PC-9 (cell line): ENCODE measurements at regions not wholly inside any gene's neighbourhood (a gene's known extent, or its start where the extent isn't known, plus 50 kb on each side); places are given as distances from the start of the nearest gene placed in this dataset.

Source experiments
- BruUV-seq: library from RNA; stranded (reverse); fragments of 400-500 nt; replicated peaks from 2 replicates; lab custom pipeline; 2021; lab: Mats Ljungman, UMichigan
- CTCF ChIA-PET: fragments of 300-600 bp; sonication (Branson Sonifier 250); formaldehyde crosslinking; loops from one replicate; lab custom pipeline; 2022; ENCODE audit warnings: antibody characterized with exemption; lab: Charles Lee
- POLR2A ChIA-PET: fragments of 300-600 bp; sonication (Branson Sonifier 250); formaldehyde crosslinking; loops from one replicate; lab custom pipeline; 2022; ENCODE audit warnings: antibody characterized with exemption; ENCODE audit not compliant: unreplicated experiment; lab: Charles Lee
- DNase-seq, 2 experiments: peaks; one replicate each; pipeline versions ENCODE4 v3.0.0 to v3.0.0-alpha.2; 2015 to 2022; ENCODE audit warnings: mixed read lengths in 1 of 2
- H2AFZ ChIP-seq: fragments of 200-600 bp; sonication (generic); 2 replicates; pipeline ENCODE4 v1.8.1; 2017; ENCODE audit warnings: antibody characterized with exemption
- H3F3A ChIP-seq: fragments of 200-600 bp; sonication (generic); 2 replicates; pipeline ENCODE4 v1.8.1; 2017; ENCODE audit warnings: antibody characterized with exemption, mild to moderate bottlenecking, low read depth; ENCODE audit not compliant: insufficient read depth
- H3K27ac ChIP-seq: fragments of 200-600 bp; sonication (generic); 2 replicates; pipeline ENCODE4 v1.6.1; 2016; ENCODE audit warnings: mixed run types
- H3K27me3 ChIP-seq: fragments of 200-600 bp; sonication (generic); 2 replicates; pipeline ENCODE4 v1.6.1; 2016; ENCODE audit warnings: low read depth, mixed run types; ENCODE audit not compliant: insufficient read depth
- H3K36me3 ChIP-seq: fragments of 200-600 bp; sonication (generic); 2 replicates; pipeline ENCODE4 v1.6.1; 2016; ENCODE audit warnings: low read depth, mixed run types
- H3K4me1 ChIP-seq: fragments of 200-600 bp; sonication (generic); replicated peaks from 2 replicates; pipeline ENCODE4 v1.6.1; 2016; ENCODE audit warnings: mixed run types; ENCODE audit not compliant: insufficient read depth
- H3K4me2 ChIP-seq: fragments of 200-600 bp; sonication (generic); 2 replicates; pipeline ENCODE4 v1.6.1; 2017; ENCODE audit warnings: mixed run types
- H3K4me3 ChIP-seq: fragments of 200-600 bp; sonication (generic); 2 replicates; pipeline ENCODE4 v1.6.1; 2016; ENCODE audit warnings: mixed run types
- H3K79me2 ChIP-seq: fragments of 200-600 bp; sonication (generic); 2 replicates; pipeline ENCODE4 v1.6.1; 2017; ENCODE audit warnings: low read depth, mixed run types
- H3K9me2 ChIP-seq: fragments of 200-600 bp; sonication (generic); 2 replicates; pipeline ENCODE4 v1.8.1; 2017; ENCODE audit warnings: mild to moderate bottlenecking; ENCODE audit not compliant: insufficient read depth
- H3K9me3 ChIP-seq: fragments of 200-600 bp; sonication (generic); 2 replicates; pipeline ENCODE4 v1.8.1; 2016; ENCODE audit warnings: low read depth; ENCODE audit not compliant: insufficient read depth
- H4K20me1 ChIP-seq: fragments of 200-600 bp; sonication (generic); 2 replicates; pipeline ENCODE4 v1.8.1; 2017; ENCODE audit not compliant: insufficient read depth
- CTCF ChIP-seq: fragments of 200-600 bp; sonication (generic); conservative IDR thresholded peaks from 2 replicates; pipeline ENCODE4 v1.6.1; 2017; ENCODE audit warnings: mixed run types, antibody characterized with exemption, mild to moderate bottlenecking, moderate library complexity
- EZH2 ChIP-seq: fragments of 200-600 bp; sonication (generic); IDR thresholded peaks from 2 replicates; pipeline ENCODE4 v1.8.0; 2017; ENCODE audit warnings: antibody characterized with exemption, low read depth
- intact Hi-C: fragments of 100-400 bp; cut with micrococcal nuclease; formaldehyde crosslinking; loops from one replicate; pipeline ENCODE4 v1.10.0; 2022; ENCODE audit not compliant: unreplicated experiment

DNA sequence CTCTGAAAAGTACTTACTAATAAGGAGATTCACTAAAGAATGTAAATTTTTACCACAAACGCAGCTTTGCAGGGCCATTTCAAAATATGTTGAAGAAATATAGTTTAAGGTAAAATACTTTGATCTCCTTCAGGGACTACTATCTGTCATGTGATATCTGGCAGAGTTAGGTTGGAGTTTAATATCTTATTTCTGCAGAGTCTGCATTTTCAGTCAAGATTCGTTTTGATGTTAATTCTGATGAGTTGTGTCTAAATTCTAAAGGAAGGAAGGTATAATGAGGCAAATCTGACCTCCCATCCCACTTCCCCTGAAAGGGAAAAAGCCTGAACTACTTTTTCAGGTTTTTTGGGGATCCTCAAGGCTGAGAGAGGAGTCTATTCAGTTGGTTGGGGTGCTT, 123.9 kb upstream of the TECRL start:
- no peak overlapping the region for H3K4me2 ChIP-seq
- H3K4me1 ChIP-seq = no peaks in the 10 kb centered on the region
- H3K79me2 ChIP-seq = no peaks in the 10 kb centered on the region
- no peak overlapping the region for H3K27ac ChIP-seq
- no peaks in the 10 kb centered on the region for H3K9me3 ChIP-seq
- no peaks in the 10 kb centered on the region for H3K9me2 ChIP-seq
- ChIA-PET CTCF (no interaction called here), POLR2A (no interaction called here)
- intact Hi-C loops = no loop called here
- TF ChIP-seq EZH2 (no peak), CTCF (no peak)
- H4K20me1 ChIP-seq = no peaks in the 10 kb centered on the region
- no peak for DNase-seq
- no peak overlapping the region for H2AFZ ChIP-seq
- no peak overlapping the region for H3K4me3 ChIP-seq
- H3K36me3 ChIP-seq = no peaks in the 10 kb centered on the region
- no peaks in the 10 kb centered on the region for H3K27me3 ChIP-seq
- no peaks in the 10 kb centered on the region for H3F3A ChIP-seq
- BruUV-seq = no TSS peak

GRCh38 chr4:64520421-64520820, 111.2 kb upstream of the TECRL start:
- Histone ChIP-seq H3K9me2 (no peaks in the 10 kb centered on the region), H2AFZ (no peak overlapping the region), H4K20me1 (no peaks in the 10 kb centered on the region), H3K4me2 (no peak overlapping the region), H3K9me3 (no peaks in the 10 kb centered on the region), H3F3A (no peaks in the 10 kb centered on the region), H3K4me3 (no peak overlapping the region), H3K27ac (no peak overlapping the region), H3K4me1 (no peaks in the 10 kb centered on the region), H3K79me2 (no peaks in the 10 kb centered on the region), H3K36me3 (no peaks in the 10 kb centered on the region), H3K27me3 (no peaks in the 10 kb centered on the region)
- CTCF ChIA-PET = no interaction called here
- TF ChIP-seq EZH2 = no peak
- TF ChIP-seq CTCF = no peak
- no TSS peak for BruUV-seq
- DNase-seq = no peak
- intact Hi-C loops = no loop called here
- POLR2A ChIA-PET = no interaction called here

- no TSS peak for BruUV-seq
Measured at GRCh38 chr4:64518600-64518999, 109.3 kb upstream of the TECRL start.

More at GRCh38 chr4:64518600-64518999, 109.3 kb upstream of the TECRL start:
- Histone ChIP-seq H3K9me3 (no peaks in the 10 kb centered on the region), H3K36me3 (no peaks in the 10 kb centered on the region), H3K27ac (no peak overlapping the region), H3K4me1 (no peaks in the 10 kb centered on the region), H3F3A (no peaks in the 10 kb centered on the region), H3K9me2 (no peaks in the 10 kb centered on the region), H3K4me3 (no peak overlapping the region), H3K79me2 (no peaks in the 10 kb centered on the region), H4K20me1 (no peaks in the 10 kb centered on the region), H2AFZ (no peak overlapping the region), H3K4me2 (no peak overlapping the region), H3K27me3 (no peaks in the 10 kb centered on the region)
- intact Hi-C loops = no loop called here
- ChIA-PET CTCF (no interaction called here), POLR2A (no interaction called here)
- no peak for DNase-seq
- no peak for TF ChIP-seq EZH2
- TF ChIP-seq CTCF = no peak
